ENCODE measurements at regions not wholly inside any gene's neighbourhood (a gene's known extent, or its start where the extent isn't known, plus 50 kb on each side); places are given as distances from the start of the nearest gene placed in this dataset.

GRCh38 chr13:64417581-64417980 lies 2812.6 kb downstream of the PCDH9 start:
- H3K27ac ChIP-seq (ENCODE audit: low read depth, low read length): no peak overlapping the region
- intact Hi-C loops (cut with micrococcal nuclease): no loop called here
- ChIA-PET CTCF (no interaction called here), POLR2A (no interaction called here), RAD21 (ENCODE audit: low non-redundant PET in 1 of 2, low total read pairs in 2 of 2, uncharacterized antibody in 2 of 2, unreplicated experiment in 2 of 2) (no interaction called here)
- H2AFZ ChIP-seq (ENCODE audit: low read depth, low read length, poor library complexity, severe bottlenecking): no peak overlapping the region
- ATAC-seq: no peak
- no peaks in the 10 kb centered on the region for H3K9me2 ChIP-seq (ENCODE audit: insufficient read depth)
- no peaks in the 10 kb centered on the region for H3K36me3 ChIP-seq (ENCODE audit: control insufficient read depth in 1 of 2, insufficient read depth in 2 of 2, low read length in 2 of 2)
- H3K4me3 ChIP-seq (replicated peaks in 1 of 2; ENCODE audit: low read depth in 1 of 2, low read length in 2 of 2): no peak overlapping the region
- TF ChIP-seq RAD21 (IDR thresholded peaks at IDR 0.05; ENCODE audit: low read depth): no peak
- no peak for TF ChIP-seq EZH2phosphoT487 (IDR thresholded peaks at IDR 0.05; ENCODE audit: borderline replicate concordance)
- TF ChIP-seq, protein P1, sequence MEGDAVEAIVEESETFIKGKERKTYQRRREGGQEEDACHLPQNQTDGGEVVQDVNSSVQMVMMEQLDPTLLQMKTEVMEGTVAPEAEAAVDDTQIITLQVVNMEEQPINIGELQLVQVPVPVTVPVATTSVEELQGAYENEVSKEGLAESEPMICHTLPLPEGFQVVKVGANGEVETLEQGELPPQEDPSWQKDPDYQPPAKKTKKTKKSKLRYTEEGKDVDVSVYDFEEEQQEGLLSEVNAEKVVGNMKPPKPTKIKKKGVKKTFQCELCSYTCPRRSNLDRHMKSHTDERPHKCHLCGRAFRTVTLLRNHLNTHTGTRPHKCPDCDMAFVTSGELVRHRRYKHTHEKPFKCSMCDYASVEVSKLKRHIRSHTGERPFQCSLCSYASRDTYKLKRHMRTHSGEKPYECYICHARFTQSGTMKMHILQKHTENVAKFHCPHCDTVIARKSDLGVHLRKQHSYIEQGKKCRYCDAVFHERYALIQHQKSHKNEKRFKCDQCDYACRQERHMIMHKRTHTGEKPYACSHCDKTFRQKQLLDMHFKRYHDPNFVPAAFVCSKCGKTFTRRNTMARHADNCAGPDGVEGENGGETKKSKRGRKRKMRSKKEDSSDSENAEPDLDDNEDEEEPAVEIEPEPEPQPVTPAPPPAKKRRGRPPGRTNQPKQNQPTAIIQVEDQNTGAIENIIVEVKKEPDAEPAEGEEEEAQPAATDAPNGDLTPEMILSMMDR (IDR thresholded peaks at IDR 0.05 in 2 of 3, conservative IDR thresholded peaks at IDR 0.05 in 1 of 3; ENCODE audit: borderline replicate concordance in 1 of 3, insufficient read depth in 1 of 3, low read depth in 2 of 3, low read length in 2 of 3): no peak
- no peak for TF ChIP-seq ATF3 (IDR thresholded peaks at IDR 0.05)
- no peak for TF ChIP-seq TCF7L2 (IDR thresholded peaks at IDR 0.05; ENCODE audit: borderline replicate concordance, extremely low read depth, insufficient read depth, insufficient read length)
- no peak for TF ChIP-seq MAX (IDR thresholded peaks at IDR 0.05)
- TF ChIP-seq SIN3A (IDR thresholded peaks at IDR 0.05; ENCODE audit: low read depth): no peak
- no peak for TF ChIP-seq JUND (IDR thresholded peaks at IDR 0.05)
- DNase-seq (ENCODE audit: low read depth, low spot score): no peak
- no peaks in the 10 kb centered on the region for H3K9me3 ChIP-seq (ENCODE audit: control insufficient read depth in 1 of 2, insufficient read depth in 1 of 2, low read depth in 1 of 2, low read length in 2 of 2)
- BruUV-seq (replicated peaks): no TSS peak
- no peaks in the 10 kb centered on the region for H3K79me2 ChIP-seq (ENCODE audit: insufficient read depth, low read length)
- H3K4me1 ChIP-seq (ENCODE audit: control insufficient read depth in 1 of 2, insufficient read depth in 2 of 2, low read length in 2 of 2): no peaks in the 10 kb centered on the region
- H4K20me1 ChIP-seq (ENCODE audit: insufficient read depth): no peaks in the 10 kb centered on the region
- H3K4me2 ChIP-seq (ENCODE audit: low read length): no peak overlapping the region
- H3K9ac ChIP-seq (ENCODE audit: low read length): no peak overlapping the region
- no peaks in the 10 kb centered on the region for H3K27me3 ChIP-seq (ENCODE audit: insufficient read depth, low read length)

DNA sequence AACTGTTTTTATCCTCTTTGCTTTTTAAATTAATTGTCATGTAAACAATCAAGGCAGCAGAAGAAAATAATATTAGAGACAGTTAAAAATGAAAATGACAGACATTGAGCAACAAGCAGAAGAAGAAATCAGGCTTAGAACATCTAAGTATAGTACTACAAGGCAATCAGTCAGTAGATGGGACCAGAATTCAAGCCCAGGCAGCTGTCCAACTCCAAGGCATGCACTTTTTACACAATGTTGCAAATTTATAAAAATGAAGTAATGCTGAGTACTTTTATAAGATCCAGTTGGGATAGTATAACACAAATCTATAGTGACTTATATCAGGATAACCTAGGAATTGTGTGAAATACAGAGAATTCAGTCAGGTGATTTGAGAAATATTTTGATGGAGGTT lies 2815.8 kb downstream of the PCDH9 start:
- Histone ChIP-seq H3K36me3 (ENCODE audit: control insufficient read depth in 1 of 2, insufficient read depth in 2 of 2, low read length in 2 of 2) (no peaks in the 10 kb centered on the region), H3K9ac (ENCODE audit: low read length) (no peak overlapping the region), H3K4me2 (ENCODE audit: low read length) (no peak overlapping the region), H3K27me3 (ENCODE audit: insufficient read depth, low read length) (no peaks in the 10 kb centered on the region), H3K27ac (ENCODE audit: low read depth, low read length) (no peak overlapping the region), H2AFZ (ENCODE audit: low read depth, low read length, poor library complexity, severe bottlenecking) (no peak overlapping the region), H4K20me1 (ENCODE audit: insufficient read depth) (no peaks in the 10 kb centered on the region), H3K9me2 (ENCODE audit: insufficient read depth) (no peaks in the 10 kb centered on the region), H3K4me3 (replicated peaks in 1 of 2; ENCODE audit: low read depth in 1 of 2, low read length in 2 of 2) (no peak overlapping the region), H3K9me3 (ENCODE audit: control insufficient read depth in 1 of 2, insufficient read depth in 1 of 2, low read depth in 1 of 2, low read length in 2 of 2) (no peaks in the 10 kb centered on the region), H3K79me2 (ENCODE audit: insufficient read depth, low read length) (no peaks in the 10 kb centered on the region), H3K4me1 (ENCODE audit: control insufficient read depth in 1 of 2, insufficient read depth in 2 of 2, low read length in 2 of 2) (no peaks in the 10 kb centered on the region)
- no peak for ATAC-seq
- ChIA-PET POLR2A (no interaction called here), CTCF (no interaction called here), RAD21 (ENCODE audit: low non-redundant PET in 1 of 2, low total read pairs in 2 of 2, uncharacterized antibody in 2 of 2, unreplicated experiment in 2 of 2) (no interaction called here)
- intact Hi-C loops (cut with micrococcal nuclease): no loop called here
- DNase-seq (ENCODE audit: low read depth, low spot score): no peak
- BruUV-seq (replicated peaks): no TSS peak
- no peak for TF ChIP-seq POLR2A (IDR thresholded peaks at IDR 0.05; ENCODE audit: borderline replicate concordance, extremely low read depth, insufficient read depth, insufficient read length)
- TF ChIP-seq SP1 (IDR thresholded peaks at IDR 0.05; ENCODE audit: low read depth): no peak
- no peak for TF ChIP-seq POLR2AphosphoS5 (IDR thresholded peaks at IDR 0.05; ENCODE audit: low read depth, low read length)
- TF ChIP-seq, protein P1 (IDR thresholded peaks at IDR 0.05 in 2 of 3, conservative IDR thresholded peaks at IDR 0.05 in 1 of 3; ENCODE audit: borderline replicate concordance in 1 of 3, insufficient read depth in 1 of 3, low read depth in 2 of 3, low read length in 2 of 3): no peak
- no peak for TF ChIP-seq JUND (IDR thresholded peaks at IDR 0.05)
- TF ChIP-seq ZNF274 (IDR thresholded peaks at IDR 0.05; ENCODE audit: low read depth, low read length): no peak
- no peak for TF ChIP-seq EZH2phosphoT487 (IDR thresholded peaks at IDR 0.05; ENCODE audit: borderline replicate concordance)
- TF ChIP-seq, protein P2, sequence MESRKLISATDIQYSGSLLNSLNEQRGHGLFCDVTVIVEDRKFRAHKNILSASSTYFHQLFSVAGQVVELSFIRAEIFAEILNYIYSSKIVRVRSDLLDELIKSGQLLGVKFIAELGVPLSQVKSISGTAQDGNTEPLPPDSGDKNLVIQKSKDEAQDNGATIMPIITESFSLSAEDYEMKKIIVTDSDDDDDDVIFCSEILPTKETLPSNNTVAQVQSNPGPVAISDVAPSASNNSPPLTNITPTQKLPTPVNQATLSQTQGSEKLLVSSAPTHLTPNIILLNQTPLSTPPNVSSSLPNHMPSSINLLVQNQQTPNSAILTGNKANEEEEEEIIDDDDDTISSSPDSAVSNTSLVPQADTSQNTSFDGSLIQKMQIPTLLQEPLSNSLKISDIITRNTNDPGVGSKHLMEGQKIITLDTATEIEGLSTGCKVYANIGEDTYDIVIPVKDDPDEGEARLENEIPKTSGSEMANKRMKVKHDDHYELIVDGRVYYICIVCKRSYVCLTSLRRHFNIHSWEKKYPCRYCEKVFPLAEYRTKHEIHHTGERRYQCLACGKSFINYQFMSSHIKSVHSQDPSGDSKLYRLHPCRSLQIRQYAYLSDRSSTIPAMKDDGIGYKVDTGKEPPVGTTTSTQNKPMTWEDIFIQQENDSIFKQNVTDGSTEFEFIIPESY (IDR thresholded peaks at IDR 0.05; ENCODE audit: extremely low read depth, insufficient replicate concordance, low read length): no peak
- no peak for TF ChIP-seq MAX (IDR thresholded peaks at IDR 0.05)

Data from HCT116 (cell line).